ENCODE measurements at regions not wholly inside any gene's neighbourhood (a gene's known extent, or its start where the extent isn't known, plus 50 kb on each side); places are given as distances from the start of the nearest gene placed in this dataset.

- no peak for TF ChIP-seq YEATS2 (CRISPR knock-in tag; IDR thresholded peaks at IDR 0.05; ENCODE audit: borderline replicate concordance)
Observed at GRCh38 chr3:176522436-176522835, 674.8 kb downstream of the TBL1XR1 start (continued).

GRCh38 chr3:176521531-176522175 is 675.6 kb downstream of the TBL1XR1 start:
- intact Hi-C loops (cut with micrococcal nuclease; ENCODE audit: unreplicated experiment) (no loop called here), in situ Hi-C loops (cut with HindIII; ENCODE audit: extremely low pct_ligation_motif_present, low pct_unique_long_range_greater_than_20kb) (loop anchor here (25.0 kb wide), 2 partner anchors 916 to 1266 kb away; no protein-coding TSS in a partner anchor)
- ATAC-seq (no peak), DNase-seq (ENCODE audit: low spot score) (no peak), FAIRE-seq (no peak)
- no peaks in the 10 kb centered on the region for H3K9me3 ChIP-seq (ENCODE audit: low read length)
- H4K20me1 ChIP-seq (ENCODE audit: insufficient read depth, low read length): no peaks in the 10 kb centered on the region
- H3K4me1 ChIP-seq (ENCODE audit: insufficient read depth, low read length): no peaks in the 10 kb centered on the region
- H3K4me2 ChIP-seq (ENCODE audit: low read depth, low read length): no peak overlapping the region
- H3K36me3 ChIP-seq (replicated peaks in 1 of 2; ENCODE audit: control insufficient read depth in 1 of 2, insufficient read depth in 2 of 2, low read length in 2 of 2): no peaks in the 10 kb centered on the region
- ChIA-PET CTCF (ENCODE audit: low intra/inter-chr PET ratio, low total read pairs) (no interaction called here), POLR2A (no interaction called here)
- H3K27me3 ChIP-seq (ENCODE audit: control insufficient read depth in 1 of 2, insufficient read depth in 2 of 2, low read length in 2 of 2): no peaks in the 10 kb centered on the region
- H2AFZ ChIP-seq (ENCODE audit: low read length): no peak overlapping the region
- H3K4me3 ChIP-seq (replicated peaks in 1 of 3; ENCODE audit: insufficient read depth in 1 of 3, low read depth in 2 of 3, low read length in 3 of 3): no peak overlapping the region
- no peak overlapping the region for H3K27ac ChIP-seq (ENCODE audit: extremely low read length, insufficient read depth, low read length)
- 4% methylated on average over 5 of the region's 5 CpGs for WGBS (ENCODE audit: low lambda C conversion rate)
- no peaks in the 10 kb centered on the region for H3K79me2 ChIP-seq (ENCODE audit: insufficient read depth, low read length)
- no TSS peak for BruUV-seq (replicated peaks)
- TF ChIP-seq SUZ12 (IDR thresholded peaks at IDR 0.05; ENCODE audit: low read depth, low read length) (no peak), GATAD1 (CRISPR knock-in tag; IDR thresholded peaks at IDR 0.05) (no peak), ATF3 (CRISPR knock-in tag; IDR thresholded peaks at IDR 0.05) (no peak), KLF6 (CRISPR knock-in tag; IDR thresholded peaks at IDR 0.05) (no peak), ZBTB39 (CRISPR knock-in tag; IDR thresholded peaks at IDR 0.05) (no peak), ZBTB33 (CRISPR knock-in tag; IDR thresholded peaks at IDR 0.05) (no peak), SCMH1 (CRISPR knock-in tag; IDR thresholded peaks at IDR 0.05; ENCODE audit: borderline replicate concordance) (no peak), SATB2 (CRISPR knock-in tag; IDR thresholded peaks at IDR 0.05) (no peak), HES4 (CRISPR knock-in tag; IDR thresholded peaks at IDR 0.05; ENCODE audit: borderline replicate concordance) (no peak), CBX5 (CRISPR knock-in tag; IDR thresholded peaks at IDR 0.05; ENCODE audit: borderline replicate concordance) (no peak), KDM4B (CRISPR knock-in tag; IDR thresholded peaks at IDR 0.05) (no peak)
- H3K9ac ChIP-seq (ENCODE audit: insufficient read depth, low read depth, low read length): no peak overlapping the region
